Natural killer cell (primary cell): ENCODE measurements at regions not wholly inside any gene's neighbourhood (a gene's known extent, or its start where the extent isn't known, plus 50 kb on each side); places are given as distances from the start of the nearest gene placed in this dataset.

ENCODE experiments used
- ATAC-seq, 3 donors: fragments of 150-1000 bp in 2 of 3; fragments of 200-7000 bp in 1 of 3; cut with Tn5 transposase; 1 replicate in 1 of 3; 2 replicates in 2 of 3; pipeline ENCODE4 v1.10.0; 2021; ENCODE audit warnings: mild to moderate bottlenecking in 2 of 3, moderate library complexity in 2 of 3
- DNase-seq, 2 donors: peaks; one replicate each; pipeline versions ENCODE4 v3.0.0 to v3.0.0-alpha.2; 2013 to 2021; ENCODE audit warnings: mixed read lengths in 1 of 2
- H3K27ac ChIP-seq: one replicate; pipeline ENCODE4 v1.5.1; 2013; ENCODE audit warnings: mild to moderate bottlenecking, low read length
- H3K27me3 ChIP-seq: one replicate; pipeline ENCODE4 v1.6.1; 2013; ENCODE audit warnings: low read length; ENCODE audit not compliant: control insufficient read depth, insufficient read depth
- H3K36me3 ChIP-seq: one replicate; pipeline ENCODE4 v1.6.1; 2013; ENCODE audit warnings: low read length; ENCODE audit not compliant: control insufficient read depth, insufficient read depth
- H3K4me1 ChIP-seq: one replicate; pipeline ENCODE4 v1.6.1; 2013; ENCODE audit warnings: low read length; ENCODE audit not compliant: control insufficient read depth, insufficient read depth
- H3K4me3 ChIP-seq: one replicate; pipeline ENCODE4 v1.5.1; 2013; ENCODE audit warnings: low read length
- H3K9me3 ChIP-seq: one replicate; pipeline ENCODE4 v1.6.1; 2013; ENCODE audit warnings: low read length; ENCODE audit not compliant: control insufficient read depth, insufficient read depth
- H3K27ac Mint-ChIP-seq, 2 donors: one replicate each; pipeline ENCODE4 v1.8.0; 2022; ENCODE audit warnings: mild to moderate bottlenecking in 2 of 2, mixed read lengths in 2 of 2, moderate library complexity in 1 of 2
- H3K27me3 Mint-ChIP-seq, 2 donors: one replicate each; pipeline ENCODE4 v1.8.0; 2022; ENCODE audit warnings: low read depth in 2 of 2, mixed read lengths in 2 of 2
- H3K36me3 Mint-ChIP-seq: one replicate; pipeline ENCODE4 v1.8.0; 2022; ENCODE audit warnings: mixed read lengths
- H3K4me1 Mint-ChIP-seq, 2 donors: one replicate each; pipeline ENCODE4 v1.8.0; 2022; ENCODE audit warnings: mixed read lengths in 2 of 2
- H3K4me3 Mint-ChIP-seq: one replicate; pipeline ENCODE4 v1.8.0; 2022; ENCODE audit warnings: mild to moderate bottlenecking, moderate library complexity, mixed read lengths
- H3K9me3 Mint-ChIP-seq, 2 donors: one replicate each; pipeline ENCODE4 v1.8.0; 2022; ENCODE audit warnings: mixed read lengths in 2 of 2
- WGBS: methylation state at CpG from one replicate; pipeline ENCODE4 v1.1.7; 2013; ENCODE audit warnings: missing lambda C conversion rate; ENCODE audit not compliant: insufficient coverage; 5-methylcytosine and 5-hydroxymethylcytosine counted together
- intact Hi-C: fragments of 100-400 bp; cut with micrococcal nuclease; formaldehyde crosslinking; loops from one replicate; pipeline ENCODE4 v1.14.2; 2022
- TF ChIP-seq, protein P1 (sequence below): fragments of 200-600 bp; IDR thresholded peaks from one replicate; pipeline ENCODE4 v1.8.0; 2022; ENCODE audit warnings: antibody characterized with exemption

GRCh38 chr13:76292726-76293125 is 593.5 kb downstream of the KCTD12 start:
- H3K4me1 ChIP-seq, result no peaks in the 10 kb centered on the region
- H3K27ac ChIP-seq, result no peak overlapping the region
- ATAC-seq (no peak), DNase-seq (no peak)
- Mint-ChIP-seq H3K4me3 (no peak overlapping the region), H3K36me3 (no peaks in the 10 kb centered on the region), H3K9me3 (peaks cover 6 to 10% of the 10 kb centered on the region in 2 donors), H3K4me1 (no peaks in the 10 kb centered on the region), H3K27ac (no peak overlapping the region), H3K27me3 (no peaks in the 10 kb centered on the region)
- 98% methylated on average over 3 of the region's 3 CpGs for WGBS
- H3K36me3 ChIP-seq, result no peaks in the 10 kb centered on the region
- no peak overlapping the region for H3K4me3 ChIP-seq
- no peaks in the 10 kb centered on the region for H3K9me3 ChIP-seq
- H3K27me3 ChIP-seq, result no peaks in the 10 kb centered on the region
- intact Hi-C loops, result no loop called here
- TF ChIP-seq, protein P1, sequence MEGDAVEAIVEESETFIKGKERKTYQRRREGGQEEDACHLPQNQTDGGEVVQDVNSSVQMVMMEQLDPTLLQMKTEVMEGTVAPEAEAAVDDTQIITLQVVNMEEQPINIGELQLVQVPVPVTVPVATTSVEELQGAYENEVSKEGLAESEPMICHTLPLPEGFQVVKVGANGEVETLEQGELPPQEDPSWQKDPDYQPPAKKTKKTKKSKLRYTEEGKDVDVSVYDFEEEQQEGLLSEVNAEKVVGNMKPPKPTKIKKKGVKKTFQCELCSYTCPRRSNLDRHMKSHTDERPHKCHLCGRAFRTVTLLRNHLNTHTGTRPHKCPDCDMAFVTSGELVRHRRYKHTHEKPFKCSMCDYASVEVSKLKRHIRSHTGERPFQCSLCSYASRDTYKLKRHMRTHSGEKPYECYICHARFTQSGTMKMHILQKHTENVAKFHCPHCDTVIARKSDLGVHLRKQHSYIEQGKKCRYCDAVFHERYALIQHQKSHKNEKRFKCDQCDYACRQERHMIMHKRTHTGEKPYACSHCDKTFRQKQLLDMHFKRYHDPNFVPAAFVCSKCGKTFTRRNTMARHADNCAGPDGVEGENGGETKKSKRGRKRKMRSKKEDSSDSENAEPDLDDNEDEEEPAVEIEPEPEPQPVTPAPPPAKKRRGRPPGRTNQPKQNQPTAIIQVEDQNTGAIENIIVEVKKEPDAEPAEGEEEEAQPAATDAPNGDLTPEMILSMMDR, result no peak

DNA sequence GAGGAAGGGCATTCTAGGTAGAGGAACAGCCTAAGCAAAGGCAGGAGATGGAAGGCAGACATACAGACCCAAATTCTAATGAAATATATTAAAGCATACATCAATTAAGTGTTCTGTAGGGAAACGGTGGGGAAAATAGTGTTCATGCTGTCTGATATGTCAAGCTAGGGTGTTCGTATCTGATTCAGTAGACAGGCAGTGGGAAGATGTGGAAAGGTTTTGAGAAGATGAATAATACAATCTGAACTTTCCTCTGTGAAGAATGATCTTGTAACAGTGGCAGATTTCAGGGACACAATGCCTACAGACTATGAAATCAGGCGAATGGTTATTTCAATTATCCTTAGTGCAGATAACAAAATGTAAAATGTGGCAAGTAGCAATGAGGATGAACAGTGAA is 594.2 kb downstream of the KCTD12 start:
- Histone ChIP-seq H3K9me3 (no peaks in the 10 kb centered on the region), H3K27ac (no peak overlapping the region), H3K4me3 (no peak overlapping the region), H3K27me3 (no peaks in the 10 kb centered on the region), H3K36me3 (no peaks in the 10 kb centered on the region), H3K4me1 (no peaks in the 10 kb centered on the region)
- intact Hi-C loops, result no loop called here
- Mint-ChIP-seq H3K4me3 (no peak overlapping the region), H3K36me3 (no peaks in the 10 kb centered on the region), H3K4me1 (no peaks in the 10 kb centered on the region), H3K27ac (no peak overlapping the region), H3K9me3 (peaks cover 6% of the 10 kb centered on the region in 2 donors), H3K27me3 (no peaks in the 10 kb centered on the region)
- TF ChIP-seq, protein P1, result no peak
- ATAC-seq (no peak), DNase-seq (no peak)
- WGBS, result 94% methylated on average over 3 of the region's 3 CpGs

DNA sequence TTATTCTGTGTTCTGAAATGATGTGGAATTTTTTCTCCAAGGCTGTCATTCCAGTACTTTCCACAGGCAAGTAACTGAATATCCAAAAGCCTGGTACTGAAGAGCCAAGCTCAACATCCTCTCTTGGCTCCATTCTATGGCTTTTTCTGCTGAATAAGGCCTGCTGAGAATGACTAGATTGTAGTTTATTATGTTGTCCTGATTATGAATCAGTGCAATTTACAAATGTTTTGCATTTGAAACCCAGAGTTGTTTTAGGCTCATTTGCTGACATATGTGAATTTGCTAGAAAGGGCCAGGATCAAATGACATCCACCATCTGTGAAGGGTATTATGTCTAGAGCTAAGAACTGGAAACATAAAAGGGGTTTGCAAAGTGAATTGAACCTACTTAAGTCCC is 596.6 kb downstream of the KCTD12 start:
- DNase-seq (no peak), ATAC-seq (no peak)
- Mint-ChIP-seq H3K36me3 (no peaks in the 10 kb centered on the region), H3K4me1 (no peaks in the 10 kb centered on the region), H3K27me3 (no peaks in the 10 kb centered on the region), H3K9me3 (peaks cover 3 to 8% of the 10 kb centered on the region in 2 donors), H3K4me3 (no peak overlapping the region), H3K27ac (no peak overlapping the region)
- Histone ChIP-seq H3K27ac (no peak overlapping the region), H3K36me3 (no peaks in the 10 kb centered on the region), H3K27me3 (no peaks in the 10 kb centered on the region), H3K9me3 (no peaks in the 10 kb centered on the region), H3K4me1 (no peaks in the 10 kb centered on the region), H3K4me3 (no peak overlapping the region)
- intact Hi-C loops, result no loop called here
- TF ChIP-seq, protein P1, result no peak

- Mint-ChIP-seq H3K4me1 (no peaks in the 10 kb centered on the region), H3K27me3 (no peaks in the 10 kb centered on the region), H3K9me3 (peaks cover 2 to 6% of the 10 kb centered on the region in 2 donors), H3K4me3 (no peak overlapping the region), H3K27ac (no peak overlapping the region), H3K36me3 (no peaks in the 10 kb centered on the region)
- Histone ChIP-seq H3K27ac (no peak overlapping the region), H3K4me1 (no peaks in the 10 kb centered on the region), H3K4me3 (no peak overlapping the region), H3K9me3 (no peaks in the 10 kb centered on the region), H3K36me3 (no peaks in the 10 kb centered on the region), H3K27me3 (no peaks in the 10 kb centered on the region)
- no peak for DNase-seq
- 91% methylated on average over 3 of the region's 4 CpGs for WGBS
- no peak for ATAC-seq
- intact Hi-C loops, result no loop called here
- TF ChIP-seq, protein P1, result no peak
Measured at GRCh38 chr13:76286178-76286577, 600.0 kb downstream of the KCTD12 start.
